Activated T-cell treated with anti-CD3 and anti-CD28 coated beads, Interleukin-2, amount 50 U/mL, for 48 hours (primary cell): ENCODE measurements at regions not wholly inside any gene's neighbourhood (a gene's known extent, or its start where the extent isn't known, plus 50 kb on each side); places are given as distances from the start of the nearest gene placed in this dataset.
A peak's percentile ranks its signal among the peaks of the same experiment; 100 is the strongest.

Experiments
- DNase-seq, 2 experiments: peaks; one replicate each; pipeline ENCODE4 v3.0.0-alpha.2; 2020

DNA sequence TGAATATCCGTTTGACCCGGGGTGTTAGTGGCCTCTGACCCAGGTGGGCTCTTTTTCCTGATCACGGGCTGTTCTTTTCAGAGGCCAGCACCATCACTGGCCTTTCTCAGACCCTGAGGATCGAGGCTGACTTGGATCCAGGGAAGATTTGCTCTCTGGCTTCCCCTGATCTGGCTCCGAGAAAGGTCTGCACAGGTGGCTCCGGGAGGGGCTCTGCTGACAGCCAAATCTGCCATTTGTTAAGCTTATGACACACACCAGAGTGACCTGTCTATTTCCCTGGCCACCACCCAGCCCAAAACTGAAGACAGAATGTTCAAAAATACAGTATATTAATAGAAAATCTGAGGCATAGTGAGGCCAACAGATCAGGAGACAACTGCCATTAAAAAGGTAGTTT, 221.8 kb upstream of the TNRC6C start:
- DNase-seq = no peak

DNA sequence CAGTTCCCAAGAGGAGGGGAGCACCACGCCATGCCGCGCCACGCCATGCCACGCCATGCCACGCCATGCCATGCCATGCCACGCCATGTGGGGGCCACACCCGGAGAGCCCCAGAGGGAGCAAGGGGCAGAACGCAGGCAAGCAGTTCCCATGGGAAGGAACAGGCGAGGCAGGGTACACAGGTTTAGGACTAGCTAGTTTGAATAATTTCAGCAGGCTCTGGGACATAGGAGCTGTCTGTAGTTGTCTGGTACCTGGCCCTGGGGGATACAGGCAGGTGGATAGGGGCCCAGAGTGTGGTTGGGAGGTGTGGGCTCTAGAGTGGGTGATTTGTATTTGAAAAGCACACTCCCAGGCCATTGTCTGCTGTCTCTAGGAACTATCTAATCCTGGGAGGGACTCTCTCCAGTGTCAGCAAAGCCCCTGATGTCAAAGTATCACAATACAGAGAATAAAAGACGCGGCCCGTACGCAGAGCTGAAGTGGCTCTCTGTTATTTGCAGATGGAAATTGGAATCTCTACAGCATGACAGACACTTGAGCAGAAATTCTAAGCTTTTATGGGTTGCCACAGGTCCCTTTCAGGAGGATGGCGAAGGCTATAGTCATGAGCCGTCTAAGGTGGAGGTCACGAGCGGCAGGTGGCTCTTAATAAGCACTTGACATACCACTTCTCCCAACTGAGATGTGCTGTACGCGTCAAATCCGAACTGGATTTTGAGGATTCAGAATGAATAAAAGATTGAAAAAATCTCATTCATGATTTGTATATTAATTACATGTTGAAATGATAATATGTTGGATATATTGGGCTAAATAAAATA, 220.8 kb upstream of the TNRC6C start:
- no peak for DNase-seq

GRCh38 chr17:77738751-77739531, 219.6 kb upstream of the TNRC6C start:
- no peak for DNase-seq

GRCh38 chr17:77740481-77740880, 218.0 kb upstream of the TNRC6C start:
- DNase-seq = no peak

GRCh38 chr17:77741109-77741508, 217.4 kb upstream of the TNRC6C start:
- DNase-seq = peak; percentile 54 to 61

- no peak for DNase-seq
These were observed 215.9 kb upstream of the TNRC6C start for GRCh38 chr17:77742579-77742978.

DNA sequence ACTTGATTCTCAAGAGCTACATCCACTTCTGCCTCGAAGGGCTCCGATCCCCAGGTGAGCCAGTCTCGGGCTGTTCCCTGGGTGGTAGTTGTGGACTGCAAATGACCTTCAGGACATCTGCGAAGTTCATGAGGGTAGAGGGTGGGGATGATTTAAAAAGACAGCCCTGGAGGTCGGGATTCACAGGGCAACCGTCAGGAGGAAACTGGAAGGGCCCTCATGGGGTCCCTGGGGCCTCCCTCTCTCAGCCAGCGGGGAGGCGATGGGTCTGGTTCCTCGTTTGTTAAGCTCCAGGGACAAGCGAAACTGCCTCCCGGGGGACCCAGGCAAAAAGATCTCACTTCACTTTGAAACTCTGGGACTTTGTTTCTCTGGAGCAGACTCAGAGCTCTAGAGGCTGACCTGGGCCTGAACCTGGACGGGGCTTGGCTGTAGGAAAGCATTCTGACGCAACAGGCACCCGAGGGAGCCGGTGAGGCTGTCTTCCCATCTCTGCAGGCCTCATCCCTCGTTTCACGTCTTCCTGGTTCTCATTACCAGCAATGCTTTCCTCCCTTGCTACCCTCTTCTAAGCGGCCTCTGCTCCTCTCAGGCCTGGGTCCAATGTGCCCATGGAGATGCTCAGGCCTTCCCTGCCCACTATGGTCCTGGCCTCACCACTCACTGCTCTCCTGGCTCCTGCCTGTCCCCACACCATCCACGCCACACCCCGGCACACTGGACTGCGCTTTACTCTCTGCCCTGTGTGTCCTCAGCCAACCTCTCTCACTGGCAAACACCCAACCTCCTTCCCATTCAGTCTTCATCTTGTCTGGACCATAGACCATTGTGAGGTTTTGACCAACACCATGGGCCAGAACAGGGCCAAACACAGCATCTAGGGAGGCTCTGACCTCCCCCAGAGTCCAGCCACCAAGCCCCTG, 214.2 kb upstream of the TNRC6C start:
- no peak for DNase-seq

DNA sequence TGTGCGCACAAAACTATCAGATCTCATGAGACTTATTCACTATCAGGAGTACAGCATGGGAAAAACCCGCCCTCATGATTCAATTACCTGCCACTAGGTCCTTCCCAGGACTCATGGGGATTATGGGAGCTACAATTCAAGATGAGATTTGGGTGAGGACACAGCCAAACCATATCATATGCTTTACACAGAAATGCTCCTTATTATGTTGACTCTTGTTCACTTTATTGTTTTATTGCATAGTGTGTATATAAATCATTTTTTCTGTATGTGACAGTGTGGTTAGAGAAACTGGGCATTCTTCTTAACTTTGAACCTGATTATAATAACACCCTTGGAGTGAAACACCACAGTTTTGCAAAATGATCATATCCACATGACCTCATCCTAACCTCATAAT, 212.8 kb upstream of the TNRC6C start:
- DNase-seq = no peak

- no peak for DNase-seq
These were observed 212.1 kb upstream of the TNRC6C start for GRCh38 chr17:77746393-77746792.

DNA sequence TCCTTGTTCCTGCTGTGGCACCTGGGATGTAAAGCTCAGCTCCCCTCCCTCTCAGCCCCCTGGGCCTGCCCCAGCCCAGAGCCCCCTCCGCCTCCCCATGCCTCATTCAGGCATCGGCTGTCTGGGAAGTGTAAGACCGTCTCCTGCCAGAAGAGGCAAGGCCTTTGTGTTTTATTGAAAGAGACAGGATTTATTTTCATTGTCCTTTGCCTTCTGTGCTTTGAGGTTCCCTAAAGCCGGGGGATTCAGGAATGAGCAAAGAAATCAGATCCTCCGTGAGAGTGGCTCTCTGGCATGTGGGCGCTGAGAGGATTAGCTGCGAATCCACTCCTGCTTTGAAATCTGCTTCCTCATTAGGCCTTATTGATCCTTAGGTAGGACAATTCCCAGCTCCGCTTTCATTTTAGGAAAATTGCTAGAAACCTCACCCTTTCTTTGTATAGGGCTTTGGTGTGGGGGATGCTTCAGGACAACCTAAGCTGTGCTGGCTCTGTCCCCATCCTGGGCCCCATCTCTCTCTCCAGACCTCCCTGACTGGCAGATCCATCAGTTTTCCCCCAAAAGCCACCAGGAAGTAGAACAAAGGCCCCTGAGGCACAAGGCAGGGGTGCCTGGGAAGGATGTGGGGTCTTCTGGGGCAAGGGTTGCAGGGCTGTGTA, 211.5 kb upstream of the TNRC6C start:
- no peak for DNase-seq

DNA sequence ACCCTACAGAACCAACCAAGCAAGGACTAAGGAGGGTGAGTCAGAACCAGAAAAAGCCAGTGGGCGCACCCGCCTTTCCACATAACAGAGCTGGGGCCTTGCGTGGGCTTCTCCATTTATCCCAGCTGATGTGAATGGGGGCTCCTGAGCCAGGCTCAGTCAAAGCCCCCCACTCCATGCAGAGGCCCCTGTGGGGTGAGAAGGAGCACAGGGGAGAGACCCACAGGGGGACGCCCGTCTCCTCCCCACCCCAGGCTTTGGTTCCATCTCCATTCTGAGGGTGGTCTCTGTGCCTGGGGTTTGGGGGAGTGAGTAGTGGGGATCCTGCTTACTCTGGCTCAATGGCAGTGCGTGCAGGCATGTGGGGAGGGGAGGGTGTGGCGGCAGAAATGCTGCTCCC, 210.1 kb upstream of the TNRC6C start:
- DNase-seq = no peak

GRCh38 chr17:77749321-77749751, 209.2 kb upstream of the TNRC6C start:
- no peak for DNase-seq

DNA sequence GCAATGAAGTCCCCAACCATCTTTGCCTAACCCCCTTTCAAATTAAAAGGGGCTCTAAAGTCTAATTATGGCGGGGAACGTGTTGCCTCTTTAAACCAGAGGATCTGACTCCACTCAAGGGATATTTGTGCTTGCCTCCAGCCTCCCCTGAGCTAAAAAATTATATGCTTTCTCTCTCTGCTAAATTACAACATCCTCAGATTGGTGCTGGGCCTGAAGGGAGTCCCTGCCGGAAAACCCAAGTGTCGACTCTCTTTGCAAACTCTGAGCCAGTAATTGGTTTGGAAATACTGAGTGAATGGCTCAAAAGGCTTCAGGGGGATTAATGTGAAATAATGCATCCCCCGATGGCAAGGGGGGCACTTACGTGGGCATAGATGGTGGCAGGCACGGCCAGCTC, 208.5 kb upstream of the TNRC6C start:
- no peak for DNase-seq

- DNase-seq = no peak
These were observed 208.0 kb upstream of the TNRC6C start for GRCh38 chr17:77750427-77751043.

DNA sequence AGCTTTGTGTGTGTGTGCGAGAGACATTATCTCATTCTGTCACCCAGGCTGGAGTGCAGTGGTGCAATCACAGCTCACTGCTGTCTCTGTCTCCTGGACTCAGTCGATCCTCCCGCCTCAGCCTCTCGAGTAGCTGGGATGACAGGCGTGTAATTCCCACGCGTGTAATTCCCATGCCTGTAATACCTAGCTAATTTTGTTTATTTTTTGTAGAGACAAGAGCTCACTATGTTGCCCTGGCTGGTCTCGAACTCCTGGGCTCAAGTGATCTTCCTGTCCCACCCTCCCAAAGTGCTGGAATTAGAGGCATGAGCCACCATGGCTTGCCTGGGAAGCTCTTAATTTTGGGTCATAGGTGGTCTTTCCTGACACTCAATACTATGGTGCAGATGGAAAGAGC, 205.3 kb upstream of the TNRC6C start:
- no peak for DNase-seq

DNA sequence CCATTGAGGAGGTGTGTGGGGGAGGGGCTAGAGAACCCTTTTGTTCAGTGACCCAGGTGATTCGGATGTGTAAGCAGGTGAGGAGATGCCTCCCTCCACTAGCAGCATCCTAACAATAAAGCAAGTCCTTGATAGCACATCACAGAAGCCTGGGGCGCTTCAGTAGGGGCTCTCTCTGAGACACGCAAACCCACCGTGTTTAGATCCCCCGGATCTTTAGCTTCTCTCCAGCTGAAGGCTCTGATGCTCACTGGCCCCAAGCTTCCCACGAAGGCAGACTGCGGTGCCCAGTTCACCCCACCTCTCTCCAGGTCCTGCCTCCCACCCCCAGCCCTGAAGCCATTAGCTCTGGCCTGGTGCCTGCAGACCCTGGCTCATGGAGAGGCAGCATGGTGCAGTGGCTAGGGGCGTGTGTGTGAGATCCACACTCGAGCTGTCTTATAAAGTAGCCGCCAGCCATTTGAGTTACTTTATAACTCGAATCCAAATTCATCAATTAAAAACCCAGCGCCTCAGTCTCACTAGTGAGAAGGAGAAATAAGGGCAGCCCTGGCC, 204.7 kb upstream of the TNRC6C start:
- no peak for DNase-seq

DNA sequence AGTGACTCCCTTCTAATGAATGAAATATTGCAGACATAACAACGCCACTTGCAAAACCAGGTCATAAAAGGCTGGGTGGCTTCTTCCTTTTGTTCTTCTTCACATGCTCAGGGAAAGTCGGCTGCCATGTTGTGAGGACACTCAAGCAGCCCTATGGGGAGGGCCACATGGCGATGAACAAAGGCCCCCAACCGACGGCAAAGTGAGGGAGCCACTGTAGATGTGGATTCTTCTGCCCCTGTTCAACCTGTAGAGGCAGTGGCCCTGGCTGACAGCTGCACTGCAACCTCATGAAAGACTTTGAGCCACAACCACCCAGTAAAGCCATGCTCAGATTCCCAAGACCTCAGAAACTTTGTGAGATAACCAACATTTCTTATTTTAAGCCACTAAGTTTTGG, 203.5 kb upstream of the TNRC6C start:
- no peak for DNase-seq

DNA sequence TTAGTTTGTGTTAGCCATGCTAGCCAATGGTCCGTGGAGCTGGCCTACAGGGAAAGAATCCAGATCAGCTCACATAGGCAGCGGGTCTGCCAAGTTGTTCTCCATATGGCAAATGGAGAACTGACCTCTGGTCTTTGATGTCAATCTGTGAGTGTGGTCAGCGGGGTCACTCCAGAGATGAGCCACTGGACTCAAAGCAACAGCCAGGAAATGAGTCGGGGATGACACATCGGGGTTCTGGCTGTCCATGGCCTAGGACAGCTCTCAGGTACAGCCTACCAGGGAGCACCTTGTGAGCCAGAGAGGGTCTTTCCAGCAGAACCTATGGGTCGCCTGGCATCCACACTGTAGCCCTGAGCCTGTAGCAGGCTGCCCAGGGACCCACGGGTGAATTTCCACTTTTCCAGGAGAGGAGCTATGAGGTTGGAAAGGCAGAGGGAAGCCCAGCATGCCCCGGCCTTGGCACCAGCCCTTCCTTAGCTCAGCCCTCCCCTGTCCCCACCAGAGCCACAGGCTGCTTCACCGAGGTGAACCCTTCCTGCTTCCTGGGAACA, 203.0 kb upstream of the TNRC6C start:
- DNase-seq = no peak

DNA sequence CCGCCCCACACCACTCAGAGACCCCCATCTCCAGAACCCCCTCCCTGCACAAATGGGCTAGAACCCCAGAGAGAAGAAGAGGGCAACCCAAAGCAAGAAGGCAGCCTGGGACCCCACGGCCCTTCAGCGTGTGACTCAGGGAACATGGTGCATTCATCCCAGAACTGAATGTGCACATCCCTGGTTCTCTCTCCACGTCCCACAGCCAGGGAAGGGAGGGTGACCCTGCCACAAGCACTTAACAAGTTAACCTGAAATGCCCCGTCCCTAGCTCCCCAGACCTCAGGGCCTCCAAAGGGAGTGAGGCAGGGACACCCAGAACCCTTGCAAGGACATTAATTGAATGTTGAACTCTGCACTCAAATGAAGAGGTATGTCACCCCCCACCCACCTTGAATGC, 202.5 kb upstream of the TNRC6C start:
- no peak for DNase-seq

DNA sequence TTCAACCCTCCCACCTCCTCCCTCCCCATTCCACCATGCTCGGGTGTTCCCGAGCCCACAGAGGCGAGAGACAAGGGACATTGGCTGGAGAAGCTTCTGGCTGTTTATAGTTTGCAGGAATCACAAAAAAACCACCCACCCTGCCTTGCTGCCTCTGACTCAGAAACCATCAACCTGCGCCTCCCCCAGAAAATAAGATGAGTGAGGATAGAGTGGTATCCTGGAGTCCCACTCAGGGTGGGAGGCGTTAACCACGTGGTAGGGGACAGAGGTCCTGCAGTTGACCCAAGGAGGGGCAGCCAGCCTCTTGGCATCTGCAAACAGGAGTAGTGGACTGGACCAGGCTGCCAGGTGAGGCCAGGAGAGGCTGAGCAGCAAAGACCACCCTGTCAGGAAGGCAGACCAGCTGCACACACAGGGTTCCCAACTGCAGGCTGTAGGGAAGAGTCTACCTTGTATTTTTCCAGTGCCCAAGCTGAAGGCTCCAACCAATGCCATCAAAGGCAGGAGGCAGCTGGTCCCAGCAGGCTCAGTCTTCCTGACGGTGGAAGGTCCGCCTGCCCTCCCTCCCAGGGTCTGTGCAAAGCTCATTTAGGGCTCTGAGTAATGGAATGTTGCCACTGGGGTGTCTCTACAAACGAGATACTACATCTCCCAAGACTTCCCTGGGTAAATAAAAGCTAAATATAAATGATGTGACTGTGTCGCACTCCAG, 201.5 kb upstream of the TNRC6C start:
- DNase-seq = no peak

DNA sequence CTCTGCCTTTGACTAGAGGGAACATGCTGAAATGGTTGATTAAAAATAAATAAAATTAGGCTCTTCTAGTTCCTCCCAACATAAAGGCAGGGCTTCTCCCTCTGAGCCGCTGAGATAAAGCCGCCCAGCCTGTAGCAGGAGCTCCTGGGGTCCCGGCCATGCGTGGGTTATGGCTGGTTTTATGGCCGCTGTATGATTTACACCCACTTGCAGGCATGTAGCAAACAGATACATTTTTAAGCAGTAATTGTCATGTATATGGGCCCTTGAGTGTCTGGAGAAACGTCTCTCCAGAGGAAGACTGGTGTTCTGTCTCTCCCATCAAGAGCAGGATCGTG, 201.0 kb upstream of the TNRC6C start:
- no peak for DNase-seq
